ENCODE measurements at regions not wholly inside any gene's neighbourhood (a gene's known extent, or its start where the extent isn't known, plus 50 kb on each side); places are given as distances from the start of the nearest gene placed in this dataset.

DNA sequence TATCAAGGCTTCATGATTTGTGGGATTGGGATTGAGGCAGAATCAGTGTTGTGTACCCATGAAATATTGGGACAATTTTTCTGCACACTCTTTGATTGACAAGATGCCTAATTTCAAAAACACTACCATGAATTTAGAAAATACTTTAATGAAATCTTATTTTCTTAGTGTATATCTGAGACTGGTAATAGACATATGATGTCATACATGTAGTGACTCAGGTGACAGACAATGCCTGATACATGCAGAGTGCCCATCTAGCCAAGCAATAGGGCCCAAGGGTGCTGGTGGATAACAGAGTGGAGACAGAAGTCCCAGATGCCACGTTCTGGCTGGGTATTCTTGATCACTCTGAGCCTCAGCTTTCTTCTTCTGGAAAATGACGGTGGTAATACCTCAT, 279.6 kb upstream of the ARID1B start:
- TF ChIP-seq, protein P1, sequence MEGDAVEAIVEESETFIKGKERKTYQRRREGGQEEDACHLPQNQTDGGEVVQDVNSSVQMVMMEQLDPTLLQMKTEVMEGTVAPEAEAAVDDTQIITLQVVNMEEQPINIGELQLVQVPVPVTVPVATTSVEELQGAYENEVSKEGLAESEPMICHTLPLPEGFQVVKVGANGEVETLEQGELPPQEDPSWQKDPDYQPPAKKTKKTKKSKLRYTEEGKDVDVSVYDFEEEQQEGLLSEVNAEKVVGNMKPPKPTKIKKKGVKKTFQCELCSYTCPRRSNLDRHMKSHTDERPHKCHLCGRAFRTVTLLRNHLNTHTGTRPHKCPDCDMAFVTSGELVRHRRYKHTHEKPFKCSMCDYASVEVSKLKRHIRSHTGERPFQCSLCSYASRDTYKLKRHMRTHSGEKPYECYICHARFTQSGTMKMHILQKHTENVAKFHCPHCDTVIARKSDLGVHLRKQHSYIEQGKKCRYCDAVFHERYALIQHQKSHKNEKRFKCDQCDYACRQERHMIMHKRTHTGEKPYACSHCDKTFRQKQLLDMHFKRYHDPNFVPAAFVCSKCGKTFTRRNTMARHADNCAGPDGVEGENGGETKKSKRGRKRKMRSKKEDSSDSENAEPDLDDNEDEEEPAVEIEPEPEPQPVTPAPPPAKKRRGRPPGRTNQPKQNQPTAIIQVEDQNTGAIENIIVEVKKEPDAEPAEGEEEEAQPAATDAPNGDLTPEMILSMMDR (IDR thresholded peaks at IDR 0.05): no peak
- TF ChIP-seq POLR2AphosphoS5 (IDR thresholded peaks at IDR 0.05): no peak

Measured in suprapubic skin (tissue), 3 donors.